Osteocyte (in vitro differentiated cells): ENCODE measurements at regions not wholly inside any gene's neighbourhood (a gene's known extent, or its start where the extent isn't known, plus 50 kb on each side); places are given as distances from the start of the nearest gene placed in this dataset.

Experiments used
- DNase-seq: peaks from one replicate; pipeline ENCODE4 v3.0.0; 2021; ENCODE audit warnings: mixed read lengths; ENCODE audit not compliant: unreplicated experiment; ENCODE audit errors: extremely low spot score
- H3K27ac Mint-ChIP-seq: one replicate; pipeline ENCODE4 v1.8.0; 2021; ENCODE audit warnings: mild to moderate bottlenecking, mixed read lengths; ENCODE audit not compliant: unreplicated experiment
- H3K27me3 Mint-ChIP-seq: one replicate; pipeline ENCODE4 v1.8.0; 2021; ENCODE audit warnings: mixed read lengths; ENCODE audit not compliant: unreplicated experiment
- H3K36me3 Mint-ChIP-seq: one replicate; pipeline ENCODE4 v1.8.0; 2021; ENCODE audit warnings: mixed read lengths; ENCODE audit not compliant: unreplicated experiment
- H3K4me1 Mint-ChIP-seq: one replicate; pipeline ENCODE4 v1.8.0; 2021; ENCODE audit warnings: mixed read lengths; ENCODE audit not compliant: unreplicated experiment
- H3K4me3 Mint-ChIP-seq: one replicate; pipeline ENCODE4 v1.8.0; 2021; ENCODE audit warnings: mild to moderate bottlenecking, moderate library complexity, mixed read lengths; ENCODE audit not compliant: unreplicated experiment
- H3K9me3 Mint-ChIP-seq: one replicate; pipeline ENCODE4 v1.8.0; 2021; ENCODE audit warnings: mixed read lengths; ENCODE audit not compliant: unreplicated experiment
- TF ChIP-seq, protein P1 (sequence below): fragments of 200-600 bp; sonication (generic); IDR thresholded peaks from 2 replicates; pipeline ENCODE4 v1.5.0; 2021; ENCODE audit warnings: antibody characterized with exemption, mild to moderate bottlenecking, moderate library complexity

- Mint-ChIP-seq H3K27ac (no peak overlapping the region), H3K27me3 (peaks cover 14% of the 10 kb centered on the region), H3K4me3 (no peak overlapping the region), H3K36me3 (no peaks in the 10 kb centered on the region), H3K4me1 (no peaks in the 10 kb centered on the region), H3K9me3 (peaks cover 6% of the 10 kb centered on the region)
- DNase-seq: no peak
- TF ChIP-seq, protein P1, sequence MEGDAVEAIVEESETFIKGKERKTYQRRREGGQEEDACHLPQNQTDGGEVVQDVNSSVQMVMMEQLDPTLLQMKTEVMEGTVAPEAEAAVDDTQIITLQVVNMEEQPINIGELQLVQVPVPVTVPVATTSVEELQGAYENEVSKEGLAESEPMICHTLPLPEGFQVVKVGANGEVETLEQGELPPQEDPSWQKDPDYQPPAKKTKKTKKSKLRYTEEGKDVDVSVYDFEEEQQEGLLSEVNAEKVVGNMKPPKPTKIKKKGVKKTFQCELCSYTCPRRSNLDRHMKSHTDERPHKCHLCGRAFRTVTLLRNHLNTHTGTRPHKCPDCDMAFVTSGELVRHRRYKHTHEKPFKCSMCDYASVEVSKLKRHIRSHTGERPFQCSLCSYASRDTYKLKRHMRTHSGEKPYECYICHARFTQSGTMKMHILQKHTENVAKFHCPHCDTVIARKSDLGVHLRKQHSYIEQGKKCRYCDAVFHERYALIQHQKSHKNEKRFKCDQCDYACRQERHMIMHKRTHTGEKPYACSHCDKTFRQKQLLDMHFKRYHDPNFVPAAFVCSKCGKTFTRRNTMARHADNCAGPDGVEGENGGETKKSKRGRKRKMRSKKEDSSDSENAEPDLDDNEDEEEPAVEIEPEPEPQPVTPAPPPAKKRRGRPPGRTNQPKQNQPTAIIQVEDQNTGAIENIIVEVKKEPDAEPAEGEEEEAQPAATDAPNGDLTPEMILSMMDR: no peak
These were observed 93.3 kb upstream of the MYLIP start for GRCh38 chr6:16035488-16036080.

- TF ChIP-seq, protein P1: no peak
- Mint-ChIP-seq H3K27ac (no peak overlapping the region), H3K36me3 (no peaks in the 10 kb centered on the region), H3K27me3 (peaks cover 9% of the 10 kb centered on the region), H3K9me3 (peaks cover 1% of the 10 kb centered on the region), H3K4me3 (no peak overlapping the region), H3K4me1 (no peaks in the 10 kb centered on the region)
- DNase-seq: no peak
These were observed 95.7 kb upstream of the MYLIP start for GRCh38 chr6:16033214-16033613.

DNA sequence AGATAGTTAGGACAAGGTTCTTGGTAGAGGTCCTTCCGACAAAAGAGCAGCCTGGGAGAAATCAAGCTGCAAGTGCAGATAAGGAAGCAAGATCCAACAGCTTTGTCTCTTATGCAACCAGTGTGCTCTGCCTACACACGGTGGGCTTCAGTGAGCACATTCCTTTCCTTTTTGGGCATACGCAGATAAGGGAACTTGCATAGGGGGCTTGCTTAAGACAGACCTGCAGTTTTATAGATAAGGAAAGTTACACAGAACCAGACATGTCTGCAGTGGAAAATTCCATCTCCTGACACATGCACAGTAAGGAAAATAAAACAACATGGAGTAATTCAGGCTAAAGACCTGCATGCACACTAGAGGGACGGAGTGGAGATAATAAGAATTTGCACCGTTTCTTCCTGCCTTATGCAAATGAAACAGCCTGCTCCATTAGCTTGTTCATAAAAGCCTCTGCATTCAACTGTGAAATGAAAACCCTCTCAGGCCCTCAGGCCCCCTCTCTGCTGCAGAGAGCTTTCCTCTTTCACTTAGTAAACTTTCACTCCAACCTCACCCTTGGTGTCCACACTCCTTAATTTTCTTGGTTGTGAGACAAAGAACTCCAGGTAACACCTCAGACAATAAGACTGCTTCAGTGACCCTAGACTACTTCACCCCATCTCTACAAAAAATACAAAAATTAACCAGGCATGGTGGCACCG, 97.5 kb upstream of the MYLIP start:
- DNase-seq: no peak
- no peaks in the 10 kb centered on the region for H3K4me1 Mint-ChIP-seq

DNA sequence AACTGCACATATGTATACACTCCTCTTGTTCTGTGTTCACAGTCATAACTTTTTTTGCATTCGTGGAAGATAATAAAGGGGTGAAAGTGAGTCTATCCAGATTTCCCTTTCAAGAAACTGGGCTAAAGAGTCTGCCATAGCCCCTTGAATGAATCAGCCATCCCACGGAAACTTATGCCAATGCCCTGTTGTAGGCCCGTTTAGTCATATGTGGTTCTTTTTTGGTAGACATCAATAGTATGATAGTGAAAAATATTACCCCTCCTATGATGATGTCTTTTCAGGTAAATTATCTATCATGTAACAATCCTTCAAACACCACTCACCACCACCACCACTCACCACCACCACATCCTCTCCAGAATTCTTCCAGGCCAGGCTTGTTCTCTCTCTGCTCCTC, 99.9 kb upstream of the MYLIP start:
- Mint-ChIP-seq H3K9me3 (no peaks in the 10 kb centered on the region), H3K4me3 (no peak overlapping the region), H3K27ac (no peak overlapping the region), H3K36me3 (no peaks in the 10 kb centered on the region), H3K4me1 (no peaks in the 10 kb centered on the region), H3K27me3 (peaks cover 3% of the 10 kb centered on the region)
- TF ChIP-seq, protein P1: no peak
- DNase-seq: no peak

More for the DNA sequence above, 97.5 kb upstream of the MYLIP start:
- Mint-ChIP-seq H3K4me3 (no peak overlapping the region), H3K9me3 (no peaks in the 10 kb centered on the region), H3K27me3 (peaks cover 11% of the 10 kb centered on the region), H3K27ac (no peak overlapping the region), H3K36me3 (no peaks in the 10 kb centered on the region)
- TF ChIP-seq, protein P1: no peak

DNA sequence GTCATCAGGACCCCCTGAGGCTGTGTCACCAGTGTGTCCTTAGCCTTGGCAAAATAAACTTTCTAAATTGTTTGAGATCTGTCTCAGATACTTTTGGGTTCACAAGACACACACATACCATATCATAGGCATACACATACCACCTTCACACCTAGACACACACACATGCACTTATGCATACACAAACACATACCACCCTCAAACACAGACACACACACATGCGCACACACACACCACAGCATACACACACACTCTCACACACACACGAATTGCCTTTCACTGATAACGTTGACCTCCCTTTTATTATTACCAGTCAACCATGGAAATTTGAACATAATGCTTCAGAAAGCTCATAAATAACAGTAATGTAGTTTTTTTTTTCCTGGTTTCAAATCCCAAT, 108.6 kb upstream of the MYLIP start:
- H3K36me3 Mint-ChIP-seq: no peaks in the 10 kb centered on the region
- no peaks in the 10 kb centered on the region for H3K9me3 Mint-ChIP-seq
- peaks cover 4% of the 10 kb centered on the region for H3K27me3 Mint-ChIP-seq
- TF ChIP-seq, protein P1: no peak
- no peak overlapping the region for H3K4me3 Mint-ChIP-seq
- DNase-seq: no peak
- H3K27ac Mint-ChIP-seq: no peak overlapping the region
- H3K4me1 Mint-ChIP-seq: no peaks in the 10 kb centered on the region
